Astrocyte (in vitro differentiated cells and primary cell): ENCODE measurements at regions not wholly inside any gene's neighbourhood (a gene's known extent, or its start where the extent isn't known, plus 50 kb on each side); places are given as distances from the start of the nearest gene placed in this dataset.

Source experiments
- CTCF ChIP-seq: IDR thresholded peaks from 2 replicates; pipeline ENCODE4 v1.5.1; 2011; ENCODE audit warnings: low read depth, mild to moderate bottlenecking, inconsistent platforms, low read length, moderate library complexity; ENCODE audit not compliant: insufficient read depth
- EZH2 ChIP-seq: IDR thresholded peaks from 2 replicates; pipeline ENCODE4 v1.6.1; 2012; ENCODE audit warnings: mild to moderate bottlenecking, low read length, inconsistent platforms; ENCODE audit not compliant: insufficient read depth

- TF ChIP-seq CTCF (no peak), EZH2 (no peak)
Observed at GRCh38 chr21:36641886-36642285, 57.0 kb upstream of the SIM2 start.
